ENCODE measurements at regions not wholly inside any gene's neighbourhood (a gene's known extent, or its start where the extent isn't known, plus 50 kb on each side); places are given as distances from the start of the nearest gene placed in this dataset.

DNA sequence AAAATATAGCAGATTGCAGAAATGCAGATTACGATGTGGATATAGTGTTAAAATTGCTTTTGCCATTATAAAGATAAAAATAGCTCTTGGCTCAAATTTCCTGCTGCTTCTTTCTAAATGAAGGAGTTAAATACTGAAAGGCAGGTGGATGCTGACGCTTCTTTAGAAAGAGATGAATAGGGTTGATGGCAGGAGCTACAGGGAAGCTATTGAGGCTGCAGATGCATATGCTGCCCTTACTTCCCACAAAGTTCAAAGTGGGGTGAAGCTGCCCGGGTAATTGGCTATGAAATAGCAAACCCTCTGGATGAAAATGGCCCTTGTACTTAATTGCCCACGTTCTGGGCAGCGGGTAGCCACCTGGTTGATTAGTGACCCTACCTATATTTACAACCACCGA lies 379.5 kb downstream of the ZIC3 start:
- H3K4me3 ChIP-seq (ENCODE audit: low read depth, low read length) = no peak overlapping the region
- TF ChIP-seq, protein P1, sequence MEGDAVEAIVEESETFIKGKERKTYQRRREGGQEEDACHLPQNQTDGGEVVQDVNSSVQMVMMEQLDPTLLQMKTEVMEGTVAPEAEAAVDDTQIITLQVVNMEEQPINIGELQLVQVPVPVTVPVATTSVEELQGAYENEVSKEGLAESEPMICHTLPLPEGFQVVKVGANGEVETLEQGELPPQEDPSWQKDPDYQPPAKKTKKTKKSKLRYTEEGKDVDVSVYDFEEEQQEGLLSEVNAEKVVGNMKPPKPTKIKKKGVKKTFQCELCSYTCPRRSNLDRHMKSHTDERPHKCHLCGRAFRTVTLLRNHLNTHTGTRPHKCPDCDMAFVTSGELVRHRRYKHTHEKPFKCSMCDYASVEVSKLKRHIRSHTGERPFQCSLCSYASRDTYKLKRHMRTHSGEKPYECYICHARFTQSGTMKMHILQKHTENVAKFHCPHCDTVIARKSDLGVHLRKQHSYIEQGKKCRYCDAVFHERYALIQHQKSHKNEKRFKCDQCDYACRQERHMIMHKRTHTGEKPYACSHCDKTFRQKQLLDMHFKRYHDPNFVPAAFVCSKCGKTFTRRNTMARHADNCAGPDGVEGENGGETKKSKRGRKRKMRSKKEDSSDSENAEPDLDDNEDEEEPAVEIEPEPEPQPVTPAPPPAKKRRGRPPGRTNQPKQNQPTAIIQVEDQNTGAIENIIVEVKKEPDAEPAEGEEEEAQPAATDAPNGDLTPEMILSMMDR (IDR thresholded peaks at IDR 0.05; ENCODE audit: low read depth, low read length) = no peak
- in situ Hi-C loops (cut with HindIII; ENCODE audit: low sequenced_read_pairs) = no loop called here
- no peak for DNase-seq (ENCODE audit: low read depth, low spot score)

DNA sequence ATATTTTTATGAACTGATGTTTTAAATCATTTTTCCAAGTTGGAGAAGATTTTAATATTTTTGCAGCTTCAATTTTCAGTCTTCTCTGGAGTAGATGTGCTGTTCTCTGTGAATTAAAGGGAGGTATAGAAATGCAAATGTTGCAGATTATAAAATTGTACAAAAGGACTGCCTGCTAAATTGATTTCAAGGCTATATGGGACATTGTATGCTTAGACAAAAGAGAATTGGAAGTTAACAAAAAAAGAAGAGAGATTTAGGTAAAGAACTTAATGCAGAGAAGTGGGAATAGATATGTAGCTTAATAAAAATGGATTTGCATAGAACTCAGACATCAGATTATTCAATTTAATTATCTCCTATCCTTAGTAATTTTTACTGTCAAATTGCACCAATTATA lies 403.3 kb downstream of the ZIC3 start:
- in situ Hi-C loops (cut with HindIII; ENCODE audit: low sequenced_read_pairs) = no loop called here
- DNase-seq (ENCODE audit: low read depth, low spot score) = no peak
- TF ChIP-seq, protein P1 (IDR thresholded peaks at IDR 0.05; ENCODE audit: low read depth, low read length) = no peak
- H3K4me3 ChIP-seq (ENCODE audit: low read depth, low read length) = no peak overlapping the region

DNA sequence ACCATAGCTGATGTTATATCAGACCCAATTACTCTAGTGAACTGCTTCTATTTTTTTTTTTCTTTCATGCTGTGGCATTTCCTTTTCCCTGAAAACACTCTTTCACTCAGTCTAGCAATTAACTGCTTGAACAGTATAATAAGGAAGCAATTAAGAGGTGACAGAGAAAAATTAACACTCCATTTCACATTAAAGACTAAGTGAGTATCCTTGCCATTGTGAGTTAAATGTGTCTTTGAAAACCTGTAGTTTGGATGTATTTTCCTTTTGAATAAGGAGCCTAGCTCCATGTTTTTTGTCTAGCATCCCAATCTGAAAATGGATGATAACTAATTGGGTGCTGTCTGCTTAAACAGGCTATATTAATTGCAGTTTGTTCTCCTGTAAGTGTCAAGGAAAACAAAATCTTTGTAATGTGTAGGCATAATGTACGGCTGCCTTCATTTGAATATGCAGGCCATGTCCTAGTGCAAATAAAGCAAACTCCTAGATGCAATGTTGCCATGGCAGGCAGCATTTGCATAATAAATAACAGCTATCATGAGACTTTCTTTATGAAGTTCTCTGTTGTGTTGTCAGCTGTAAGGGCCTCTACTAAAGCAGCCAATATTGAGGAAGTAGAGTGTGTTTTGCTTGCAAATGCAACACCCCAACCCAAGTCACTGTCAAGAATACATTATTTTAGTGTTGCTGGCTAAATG lies 416.7 kb downstream of the ZIC3 start:
- TF ChIP-seq, protein P1 (IDR thresholded peaks at IDR 0.05; ENCODE audit: low read depth, low read length) = no peak
- in situ Hi-C loops (cut with HindIII; ENCODE audit: low sequenced_read_pairs) = no loop called here
- H3K4me3 ChIP-seq (ENCODE audit: low read depth, low read length) = no peak overlapping the region
- DNase-seq (ENCODE audit: low read depth, low spot score) = no peak

DNA sequence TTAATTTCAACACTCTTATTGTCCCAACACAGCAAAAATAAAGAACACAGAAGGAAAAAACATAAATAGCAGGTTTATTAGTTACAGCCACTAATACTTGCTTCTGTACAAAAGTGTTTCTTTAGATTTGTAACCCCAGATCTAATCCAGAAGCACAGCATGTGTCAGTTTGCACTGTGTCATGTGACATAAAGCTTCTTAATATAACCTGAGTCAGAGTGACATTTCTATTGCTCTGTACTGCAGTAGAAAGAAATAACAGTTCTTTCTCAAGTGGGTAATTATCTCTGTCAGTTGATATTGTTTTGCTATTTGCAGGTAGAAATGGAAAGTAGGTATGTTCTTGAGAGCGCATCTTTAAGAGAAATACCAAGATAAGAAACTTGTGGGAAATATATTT lies 422.5 kb downstream of the ZIC3 start:
- no peak overlapping the region for H3K4me3 ChIP-seq (ENCODE audit: low read depth, low read length)
- TF ChIP-seq, protein P1 (IDR thresholded peaks at IDR 0.05; ENCODE audit: low read depth, low read length) = no peak
- in situ Hi-C loops (cut with HindIII; ENCODE audit: low sequenced_read_pairs) = no loop called here
- DNase-seq (ENCODE audit: low read depth, low spot score) = no peak

DNA sequence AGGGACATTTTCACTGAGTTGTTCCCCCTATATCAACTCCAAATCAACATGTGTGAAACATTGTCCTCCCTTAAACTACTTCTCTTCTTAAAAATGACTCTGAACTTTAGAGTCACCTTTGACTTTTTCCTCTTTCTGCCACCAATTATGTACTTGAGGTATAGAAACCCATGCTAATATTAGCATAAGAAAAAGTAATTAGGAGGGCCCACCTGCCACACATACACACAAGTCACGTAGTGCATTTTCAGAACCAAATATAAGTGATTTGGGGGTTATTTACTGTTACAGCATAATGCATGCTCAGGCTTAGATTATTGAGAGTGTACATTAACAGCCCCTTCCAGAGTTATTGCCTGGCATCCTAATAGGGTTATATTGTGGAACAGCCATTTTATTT lies 432.7 kb downstream of the ZIC3 start:
- no peak for DNase-seq (ENCODE audit: low read depth, low spot score)
- TF ChIP-seq, protein P1 (IDR thresholded peaks at IDR 0.05; ENCODE audit: low read depth, low read length) = no peak
- in situ Hi-C loops (cut with HindIII; ENCODE audit: low sequenced_read_pairs) = no loop called here
- H3K4me3 ChIP-seq (ENCODE audit: low read depth, low read length) = no peak overlapping the region

DNA sequence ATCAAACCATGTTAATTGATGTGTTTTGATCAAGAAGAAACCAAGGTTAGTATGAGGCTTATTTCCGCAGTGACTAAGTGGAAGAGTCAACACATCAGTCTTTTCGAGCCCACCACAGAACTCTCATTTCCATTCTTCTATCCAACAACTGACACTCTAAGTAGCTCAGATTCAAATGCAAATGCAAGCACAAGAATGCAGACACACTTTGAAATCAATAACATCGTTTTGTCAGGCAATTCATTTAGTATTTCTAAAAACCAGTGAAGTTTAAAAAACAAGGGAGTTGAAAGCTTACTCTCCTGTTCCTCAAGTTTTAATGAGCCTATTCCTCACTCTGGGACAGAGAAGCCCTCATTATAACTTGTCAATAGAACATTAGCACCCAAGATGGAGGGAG lies 433.1 kb downstream of the ZIC3 start:
- in situ Hi-C loops (cut with HindIII; ENCODE audit: low sequenced_read_pairs) = no loop called here

More for the DNA sequence above, 433.1 kb downstream of the ZIC3 start:
- no peak overlapping the region for H3K4me3 ChIP-seq (ENCODE audit: low read depth, low read length)
- TF ChIP-seq, protein P1 (IDR thresholded peaks at IDR 0.05; ENCODE audit: low read depth, low read length) = no peak
- no peak for DNase-seq (ENCODE audit: low read depth, low spot score)
